HG03066 (cell line): ENCODE measurements at regions not wholly inside any gene's neighbourhood (a gene's known extent, or its start where the extent isn't known, plus 50 kb on each side); places are given as distances from the start of the nearest gene placed in this dataset.
"Not testable (repeated sequence)": the region's sequence is repeated elsewhere in the genome, so short reads cannot be mapped to it uniquely, and the experiment has no call there.

ENCODE experiments used
- ATAC-seq: cut with Tn5 transposase; IDR thresholded peaks from one replicate; pipeline ENCODE4 v1.9.1; 2021; ENCODE audit warnings: low read depth; ENCODE audit not compliant: unreplicated experiment

- ATAC-seq, result no peak
Measured at GRCh38 chr12:33514893-33515292, 75.3 kb upstream of the SYT10 start.

GRCh38 chr12:33519566-33519965, 79.9 kb upstream of the SYT10 start:
- ATAC-seq, result no peak

GRCh38 chr12:33520505-33521302, 81.1 kb upstream of the SYT10 start:
- ATAC-seq, result not testable (repeated sequence)

- no peak for ATAC-seq
Measured at GRCh38 chr12:33529031-33529430, 89.4 kb upstream of the SYT10 start.

- no peak for ATAC-seq
Measured at GRCh38 chr12:33529810-33530209, 90.2 kb upstream of the SYT10 start.

GRCh38 chr12:33531261-33531660, 91.6 kb upstream of the SYT10 start:
- ATAC-seq, result no peak

- no peak for ATAC-seq
Measured at GRCh38 chr12:33533527-33533926, 93.9 kb upstream of the SYT10 start.

- ATAC-seq, result no peak
Measured at GRCh38 chr12:33536431-33536830, 96.8 kb upstream of the SYT10 start.

GRCh38 chr12:33546004-33546403, 106.4 kb upstream of the SYT10 start:
- no peak for ATAC-seq

GRCh38 chr12:33547084-33547483, 107.5 kb upstream of the SYT10 start:
- no peak for ATAC-seq

GRCh38 chr12:33550214-33550613, 110.6 kb upstream of the SYT10 start:
- ATAC-seq, result not testable (repeated sequence)

GRCh38 chr12:33551006-33551405, 111.4 kb upstream of the SYT10 start:
- no peak for ATAC-seq

GRCh38 chr12:33555128-33555527, 115.5 kb upstream of the SYT10 start:
- ATAC-seq, result no peak

GRCh38 chr12:33560653-33561208, 121.1 kb upstream of the SYT10 start:
- ATAC-seq, result no peak

GRCh38 chr12:33562401-33562800, 122.8 kb upstream of the SYT10 start:
- ATAC-seq, result no peak

- ATAC-seq, result no peak
Measured at GRCh38 chr12:33566403-33566802, 126.8 kb upstream of the SYT10 start.

- ATAC-seq, result no peak
Measured at GRCh38 chr12:33575346-33575745, 135.7 kb upstream of the SYT10 start.

- no peak for ATAC-seq
Measured at GRCh38 chr12:33581613-33582122, 142.0 kb upstream of the SYT10 start.

- no peak for ATAC-seq
Measured at GRCh38 chr12:33586576-33586975, 147.0 kb upstream of the SYT10 start.

- no peak for ATAC-seq
Measured at GRCh38 chr12:33587354-33587753, 147.7 kb upstream of the SYT10 start.

GRCh38 chr12:33587784-33588712, 148.4 kb upstream of the SYT10 start:
- ATAC-seq, result peak; percentile 79
